GM19035 (cell line): ENCODE measurements at regions not wholly inside any gene's neighbourhood (a gene's known extent, or its start where the extent isn't known, plus 50 kb on each side); places are given as distances from the start of the nearest gene placed in this dataset.
"Not testable (repeated sequence)": the region's sequence is repeated elsewhere in the genome, so short reads cannot be mapped to it uniquely, and the experiment has no call there.

ENCODE experiments used
- ATAC-seq: cut with Tn5 transposase; IDR thresholded peaks from one replicate; pipeline ENCODE4 v1.9.1; 2021; ENCODE audit not compliant: unreplicated experiment

DNA sequence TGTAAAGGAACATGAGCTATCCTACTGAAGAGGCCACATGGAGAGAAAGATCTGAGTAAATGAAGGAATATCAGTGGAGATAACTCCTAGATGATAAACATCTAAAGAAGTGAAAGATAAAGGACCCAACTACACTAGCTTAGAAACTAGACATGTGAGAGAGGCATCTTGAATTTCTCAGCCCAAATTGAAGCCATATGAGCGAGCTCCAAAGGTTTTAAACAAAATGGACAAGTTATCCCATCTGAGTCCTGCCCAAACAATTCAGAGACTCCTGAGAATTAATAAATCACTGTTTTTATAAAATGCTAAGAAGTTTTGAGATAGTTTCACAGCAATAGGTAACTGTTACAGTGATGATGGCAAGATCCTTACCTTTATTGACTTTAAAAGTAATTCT lies 438.9 kb downstream of the NAV3 start:
- ATAC-seq: no peak

DNA sequence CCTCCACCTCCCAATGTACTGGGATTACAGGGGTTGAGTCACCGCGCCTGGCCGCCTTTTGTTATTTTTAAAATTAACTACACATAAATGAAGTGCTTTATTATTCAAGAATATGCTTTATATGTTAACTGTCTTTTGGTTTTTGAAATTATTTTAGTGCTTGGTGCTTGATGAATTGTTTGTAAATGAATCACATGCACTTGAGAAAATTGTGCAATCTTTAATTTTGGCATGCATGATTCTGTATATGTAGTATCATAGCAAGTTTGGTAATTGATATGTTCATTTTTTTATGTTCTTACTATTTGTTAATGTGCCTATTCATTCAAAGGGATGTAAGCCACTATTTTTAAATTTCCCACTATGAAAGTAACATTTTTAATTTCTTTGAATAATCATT lies 440.9 kb downstream of the NAV3 start:
- ATAC-seq: no peak

DNA sequence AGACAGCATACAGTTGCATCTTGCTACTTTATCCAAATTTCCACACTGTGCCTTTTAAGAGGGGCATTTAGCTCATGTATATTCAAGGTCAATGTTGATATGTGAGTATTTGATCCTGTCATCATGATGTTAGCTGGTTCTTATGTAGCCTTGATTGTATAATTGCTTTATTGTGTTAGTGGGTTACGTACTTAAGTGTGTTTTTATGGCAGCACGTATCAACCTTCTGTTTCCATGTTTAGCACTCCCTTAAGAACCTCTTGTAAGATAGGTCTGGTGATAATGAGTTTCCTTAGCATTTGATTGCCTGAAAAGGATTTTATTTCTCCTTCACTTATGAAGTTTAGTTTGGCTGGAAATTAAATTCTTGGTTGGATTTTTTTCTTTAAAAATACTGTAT lies 445.2 kb downstream of the NAV3 start:
- ATAC-seq: no peak

DNA sequence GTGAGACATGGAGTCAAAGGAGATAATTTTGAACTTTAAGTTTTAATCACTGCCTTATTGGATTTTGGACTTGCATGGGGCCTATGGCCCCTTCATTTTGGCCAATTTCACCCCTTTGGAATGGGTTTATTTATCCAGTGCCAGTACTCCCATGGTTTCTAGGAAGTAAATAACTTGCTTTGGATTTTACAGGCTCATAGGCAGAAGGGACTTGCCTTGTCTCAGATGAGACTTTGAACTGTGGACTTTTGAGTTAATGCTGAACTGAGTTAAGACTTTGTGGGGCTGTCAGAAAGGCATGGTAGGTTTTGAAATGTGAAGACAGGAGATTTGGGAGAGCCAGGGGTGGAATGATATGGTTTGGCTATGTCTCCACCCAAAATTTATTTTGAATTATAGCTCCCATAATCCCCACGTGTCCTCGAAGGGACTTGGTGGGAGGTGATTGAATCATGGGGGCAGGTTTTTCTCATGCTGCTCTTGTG lies 448.1 kb downstream of the NAV3 start:
- no peak for ATAC-seq

DNA sequence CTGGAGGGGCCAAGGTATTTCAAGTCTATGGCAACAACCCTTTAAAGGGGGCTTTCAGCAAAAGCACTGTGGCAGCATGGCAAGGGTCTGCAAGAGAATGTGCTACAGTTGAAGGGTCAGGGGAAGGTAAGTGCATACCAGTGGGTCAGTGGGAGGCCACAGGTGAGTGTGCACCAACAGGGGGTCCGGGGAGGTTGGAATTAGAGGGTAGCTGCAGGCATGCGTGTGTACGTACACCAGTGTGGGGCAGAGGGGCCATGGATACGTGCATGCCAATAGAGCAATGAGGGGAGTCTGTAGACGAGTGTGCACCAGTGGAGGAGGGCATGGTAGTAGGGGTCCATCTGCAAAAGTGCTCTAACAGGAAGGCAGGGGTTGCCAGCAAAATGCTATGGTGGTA lies 448.9 kb downstream of the NAV3 start:
- no peak for ATAC-seq

DNA sequence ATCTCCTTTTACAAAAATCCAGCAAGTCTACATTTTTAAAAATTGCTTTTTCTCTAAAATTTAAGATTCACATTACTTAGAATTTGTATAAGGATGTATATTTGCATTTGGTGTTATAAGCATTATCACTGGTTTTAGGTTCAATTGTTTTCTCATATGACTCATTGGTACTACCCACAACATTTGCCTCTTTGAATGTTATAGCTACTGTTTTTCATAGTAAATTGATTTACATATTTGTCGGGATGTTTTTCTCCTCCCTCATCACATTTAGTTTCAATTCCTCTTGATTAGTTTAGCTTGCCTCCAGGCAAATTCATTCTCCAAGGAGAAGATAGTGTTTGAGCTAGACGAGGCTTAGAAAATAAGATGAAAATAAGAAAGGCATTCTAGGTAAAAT lies 450.4 kb downstream of the NAV3 start:
- not testable (repeated sequence) for ATAC-seq

DNA sequence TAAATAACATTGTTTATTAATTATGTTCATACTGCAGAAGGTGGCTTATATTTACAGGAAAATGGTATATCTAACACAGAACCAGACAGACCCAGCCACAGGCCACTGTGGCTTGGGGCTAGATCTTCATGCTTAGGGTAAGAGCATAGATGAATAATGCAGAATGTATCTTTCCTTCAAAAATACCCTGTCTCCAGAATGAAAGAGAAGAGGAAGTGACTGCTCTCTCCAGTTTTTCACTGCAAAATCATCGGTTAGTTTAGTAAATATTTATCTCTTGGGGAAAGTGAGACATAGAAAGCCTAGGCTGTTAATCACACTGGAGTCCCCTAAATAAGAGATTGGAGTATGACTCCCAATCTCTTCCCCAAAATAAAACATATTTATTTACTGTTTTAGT lies 453.7 kb downstream of the NAV3 start:
- no peak for ATAC-seq

DNA sequence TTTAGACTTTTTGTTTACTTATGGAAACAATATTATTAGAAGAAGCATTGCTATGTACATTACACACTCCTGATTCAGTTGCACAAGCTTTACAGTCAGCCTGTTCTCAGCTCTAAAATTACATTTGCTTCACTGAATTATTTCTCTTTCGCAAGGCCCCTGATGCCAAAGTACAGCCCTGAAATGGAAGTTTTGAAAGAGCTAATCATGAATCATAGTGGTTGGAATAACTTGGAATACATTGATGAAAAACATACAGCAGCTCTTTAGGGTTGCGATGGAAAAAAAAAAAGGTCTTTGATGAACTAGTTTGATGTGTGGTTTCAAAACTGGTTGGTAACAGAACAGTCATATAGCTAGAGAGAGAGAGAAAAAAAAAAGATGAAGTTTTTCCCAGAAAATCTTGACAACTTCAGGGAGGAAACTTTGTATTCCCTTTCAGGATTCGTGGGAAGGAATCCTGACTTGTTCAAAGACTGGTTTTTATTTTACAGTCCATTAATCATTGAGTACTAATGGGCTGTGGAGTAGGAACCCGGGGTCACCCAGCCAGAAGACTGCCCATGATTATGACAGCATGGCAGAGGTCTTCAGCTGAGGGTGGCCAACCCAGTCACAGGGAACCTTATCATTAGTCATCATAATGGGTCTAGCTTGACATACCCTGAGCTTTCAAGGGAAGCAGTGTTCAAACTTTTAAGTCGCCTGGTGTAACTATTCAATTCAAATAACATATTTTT lies 460.1 kb downstream of the NAV3 start:
- ATAC-seq: no peak

DNA sequence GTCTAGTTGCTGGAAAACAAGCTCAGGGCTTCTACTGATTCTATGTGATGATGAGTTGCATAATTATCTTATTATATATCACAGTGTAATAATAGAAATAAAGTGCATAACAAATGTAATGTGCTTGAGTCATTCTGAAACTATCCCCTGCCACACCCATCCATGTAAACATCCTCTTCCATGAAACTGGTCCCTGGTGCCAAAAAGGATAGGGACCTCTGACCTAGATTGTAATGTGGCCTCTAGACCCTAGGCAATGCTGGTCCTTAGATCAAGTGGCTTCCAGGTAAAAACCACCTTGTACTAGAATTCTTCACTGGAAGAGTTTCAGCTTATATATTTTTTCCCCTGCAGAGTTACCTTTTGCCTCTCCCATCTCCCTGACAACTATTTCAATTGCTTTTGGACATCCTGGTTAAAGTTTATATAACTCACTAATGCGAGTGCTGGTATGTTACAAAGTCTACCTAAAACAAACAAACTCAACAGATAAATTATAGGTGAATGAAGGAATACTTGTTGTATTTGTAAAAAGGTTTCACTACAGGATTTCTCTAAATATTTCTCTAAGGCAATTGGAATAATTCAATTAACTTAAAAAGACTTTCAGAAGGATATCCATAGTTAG lies 462.5 kb downstream of the NAV3 start:
- no peak for ATAC-seq

DNA sequence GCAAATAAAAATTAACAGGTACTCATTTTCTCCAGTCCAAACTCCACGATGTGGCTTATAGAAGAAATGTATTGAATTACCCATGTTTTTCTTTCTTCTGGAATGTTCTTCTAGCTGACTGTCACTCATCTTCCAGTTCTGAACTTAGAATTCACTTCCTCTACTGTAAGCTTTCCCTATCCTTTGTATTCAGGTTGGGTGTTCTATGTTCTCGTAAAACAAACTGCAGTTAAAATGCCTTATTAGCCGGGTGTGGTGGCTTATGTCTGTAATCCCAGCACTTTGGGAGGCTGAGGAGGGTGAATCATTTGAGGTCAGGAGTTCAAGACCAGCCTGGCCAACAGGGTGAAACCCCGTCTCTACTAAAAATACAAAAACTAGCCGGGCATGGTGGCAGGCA lies 470.6 kb downstream of the NAV3 start:
- ATAC-seq: not testable (repeated sequence)

DNA sequence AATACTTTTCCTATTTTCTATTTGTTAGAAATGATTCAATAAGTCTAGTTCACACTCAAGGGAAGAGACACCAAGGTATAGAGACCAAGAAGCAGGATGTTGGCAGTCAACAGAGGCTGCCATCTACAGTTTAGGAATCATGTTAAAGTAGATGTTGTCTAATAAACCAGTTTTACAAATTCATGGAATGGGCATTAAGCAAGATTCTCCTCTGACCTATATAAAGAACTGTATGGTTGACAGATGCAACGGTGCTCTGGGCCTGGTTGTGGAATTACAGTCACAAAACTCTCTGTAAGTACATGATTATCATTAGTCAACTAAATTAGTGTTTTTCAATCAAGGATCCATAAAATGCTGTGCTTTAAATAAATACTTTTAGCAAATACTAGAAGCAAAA lies 475.1 kb downstream of the NAV3 start:
- no peak for ATAC-seq

DNA sequence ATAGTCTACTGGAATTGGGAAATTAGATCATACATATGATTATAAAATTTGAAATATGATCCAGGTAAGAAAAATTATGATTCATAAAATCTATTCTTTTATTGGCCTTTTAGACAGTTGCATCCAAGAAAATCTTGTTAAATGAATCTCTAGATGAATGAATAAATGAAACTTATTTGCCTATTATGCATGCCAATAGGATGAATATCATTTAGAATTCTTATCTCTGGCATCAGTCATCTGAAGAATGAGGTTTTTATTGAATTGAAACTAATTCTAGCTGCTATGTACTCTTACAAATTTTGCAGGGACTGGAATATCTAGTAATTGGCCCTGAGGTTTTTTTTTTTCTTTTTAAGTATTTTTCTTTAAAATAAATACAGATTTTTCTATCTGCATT lies 475.5 kb downstream of the NAV3 start:
- no peak for ATAC-seq

DNA sequence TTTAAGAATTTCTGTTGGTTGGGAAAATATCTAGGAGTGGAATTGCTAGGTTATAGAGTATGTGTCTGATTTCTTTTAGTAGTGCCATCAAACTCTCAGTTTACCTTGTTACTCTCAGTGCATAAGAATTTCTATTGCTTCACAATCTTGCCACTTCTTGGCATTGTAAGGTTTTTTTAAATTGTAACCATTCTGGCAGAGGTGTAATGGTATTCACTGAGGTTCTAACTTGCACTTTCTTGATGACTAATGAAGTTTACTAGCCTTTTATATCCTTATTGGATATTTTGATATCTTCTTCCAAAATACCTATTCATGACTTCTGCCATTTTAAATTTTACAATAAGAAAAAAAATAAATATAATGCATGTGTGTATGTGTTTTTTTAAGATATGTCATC lies 478.0 kb downstream of the NAV3 start:
- ATAC-seq: no peak

DNA sequence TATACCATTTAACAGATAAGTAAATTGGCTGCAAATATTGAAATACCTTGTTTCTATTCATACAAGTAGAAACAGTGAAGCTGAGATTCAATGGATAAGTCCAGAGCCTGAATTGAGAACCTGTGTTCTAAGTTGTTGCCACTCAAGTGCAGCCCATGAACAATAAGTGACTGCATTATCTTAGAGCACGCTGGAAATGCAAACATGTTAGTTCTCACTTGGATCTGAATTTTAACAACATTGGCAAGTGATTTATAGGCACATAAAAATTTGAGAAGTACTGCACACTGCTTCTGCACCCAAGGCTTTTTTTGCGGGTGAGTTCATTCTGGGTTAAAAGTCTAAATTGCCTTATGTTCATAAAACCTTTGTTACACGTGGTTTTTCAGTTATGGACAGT lies 484.3 kb downstream of the NAV3 start:
- ATAC-seq: no peak

DNA sequence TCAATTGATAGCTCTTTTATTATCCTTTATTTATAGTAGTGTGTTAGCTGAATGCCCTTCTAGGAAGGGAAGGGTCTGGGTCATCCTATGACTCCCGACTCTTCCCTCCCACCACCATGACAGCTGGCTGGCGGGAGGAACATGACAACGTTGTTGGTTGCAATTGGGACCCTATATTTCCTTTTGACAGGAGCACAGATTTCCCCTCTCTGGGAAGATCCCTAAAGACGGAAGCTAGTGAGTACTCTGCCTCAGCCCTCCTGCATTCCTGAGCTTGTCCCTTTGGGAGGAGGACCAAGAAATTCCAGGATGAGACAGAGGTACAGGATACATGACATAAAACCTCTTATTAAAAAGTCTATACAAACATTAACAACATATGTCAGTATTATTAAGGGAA lies 485.4 kb downstream of the NAV3 start:
- no peak for ATAC-seq

DNA sequence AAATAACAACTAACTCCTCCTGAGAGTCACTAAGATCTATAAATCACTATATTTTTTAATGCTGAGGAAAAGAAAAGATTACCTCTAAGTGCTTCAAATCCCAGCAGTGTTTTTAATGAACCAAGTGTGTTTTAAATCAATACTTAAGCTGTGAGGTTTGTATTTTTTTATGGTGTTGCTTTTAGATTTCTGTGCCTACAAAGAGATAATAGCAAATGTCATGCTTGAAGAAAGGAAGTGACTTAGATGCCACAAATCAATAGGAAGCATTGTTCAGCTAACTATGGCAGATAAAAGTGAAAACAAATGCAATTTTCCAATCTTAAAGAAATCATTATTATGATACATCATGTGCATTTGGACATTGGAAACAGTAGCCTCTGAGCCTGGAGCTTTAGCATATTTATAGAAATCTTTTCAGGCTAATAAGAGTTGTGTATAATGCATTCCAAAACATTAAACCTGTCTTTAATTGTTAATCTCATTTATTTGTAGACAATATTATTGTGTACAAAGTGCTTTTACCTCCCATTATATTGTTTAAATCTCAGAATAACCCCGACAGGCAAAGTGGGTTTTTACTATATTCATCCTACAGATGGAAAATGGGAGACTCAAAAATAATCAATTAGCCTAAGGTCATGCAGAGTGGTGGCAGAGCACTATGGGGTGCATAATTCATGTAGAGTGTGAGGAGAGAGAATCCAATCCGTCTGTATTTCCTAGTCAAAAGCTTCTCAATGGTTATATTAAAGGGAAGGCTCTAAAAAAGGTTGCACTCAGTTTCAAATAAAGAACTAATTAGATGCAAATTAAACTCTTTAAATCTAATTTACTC lies 486.2 kb downstream of the NAV3 start:
- ATAC-seq: no peak

DNA sequence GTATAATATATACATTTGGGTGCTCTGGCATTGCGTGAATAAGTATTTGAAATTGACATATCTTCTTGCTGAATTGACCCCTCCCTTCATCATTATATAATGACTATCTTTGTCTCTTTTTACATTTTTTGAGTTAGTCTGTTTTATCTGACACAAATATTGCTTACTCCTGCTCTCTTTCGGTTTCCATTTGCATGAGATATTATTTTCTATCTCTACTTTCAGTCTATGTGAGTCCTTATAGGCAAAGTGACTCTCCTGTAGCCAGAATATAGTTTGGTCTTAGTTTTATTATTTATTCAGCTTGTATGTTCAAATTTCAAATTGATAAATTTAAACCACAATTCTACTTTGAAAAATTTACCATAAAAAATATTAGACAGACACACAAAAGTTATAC lies 491.0 kb downstream of the NAV3 start:
- ATAC-seq: no peak

DNA sequence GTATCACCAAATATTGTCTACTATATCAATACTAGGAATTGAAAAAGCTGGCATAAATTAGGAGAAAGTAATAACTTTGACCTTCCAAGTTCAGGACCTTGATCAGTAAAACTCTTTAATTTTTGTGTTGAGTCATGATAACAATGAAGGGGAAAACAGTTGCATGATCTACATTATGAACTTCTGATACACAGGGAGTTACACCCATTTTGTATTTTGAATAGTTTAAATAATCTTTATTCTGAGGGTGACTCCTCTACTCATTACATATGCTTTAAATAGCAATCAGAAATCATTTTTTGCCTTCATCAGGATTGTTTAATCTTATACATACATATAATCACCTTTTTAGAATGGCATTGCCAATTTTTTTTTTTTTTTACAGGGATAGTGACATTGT lies 492.5 kb downstream of the NAV3 start:
- ATAC-seq: no peak

DNA sequence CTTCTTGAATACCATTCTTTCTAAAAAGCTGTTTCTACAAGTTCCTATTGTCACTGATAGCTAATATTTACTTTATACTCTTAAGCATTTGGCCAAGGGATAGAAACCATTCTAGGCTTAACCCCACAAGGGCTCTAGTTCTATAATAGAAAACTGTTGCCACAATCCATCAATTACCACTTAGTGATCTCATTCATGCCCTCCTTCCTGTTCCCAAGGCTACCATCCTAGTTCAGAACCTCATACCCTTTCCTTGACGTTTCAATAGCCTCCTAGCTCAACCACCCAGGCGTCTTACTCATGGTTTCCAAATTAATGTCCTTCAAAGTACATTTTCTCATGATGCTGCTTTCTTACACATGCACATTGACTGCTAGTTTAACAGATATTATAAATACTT lies 493.5 kb downstream of the NAV3 start:
- no peak for ATAC-seq

DNA sequence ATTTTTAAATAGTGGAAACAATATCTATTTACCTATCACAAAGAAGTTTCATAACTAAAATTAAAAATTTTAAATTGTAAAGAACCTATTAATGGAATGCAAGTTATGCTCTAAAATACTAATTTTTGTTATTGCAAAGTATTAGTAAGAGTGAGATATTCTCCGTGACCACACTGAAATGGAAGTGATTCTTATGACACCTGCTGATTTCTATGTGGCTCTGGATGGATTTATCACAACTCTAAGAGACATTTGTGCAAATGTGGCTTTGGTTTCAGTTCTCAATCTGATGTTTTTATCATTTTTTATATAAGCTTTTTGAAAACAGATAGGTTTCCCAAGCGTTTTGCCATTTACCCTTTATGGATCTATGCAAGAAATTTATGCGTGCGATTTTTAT lies 497.8 kb downstream of the NAV3 start:
- no peak for ATAC-seq

DNA sequence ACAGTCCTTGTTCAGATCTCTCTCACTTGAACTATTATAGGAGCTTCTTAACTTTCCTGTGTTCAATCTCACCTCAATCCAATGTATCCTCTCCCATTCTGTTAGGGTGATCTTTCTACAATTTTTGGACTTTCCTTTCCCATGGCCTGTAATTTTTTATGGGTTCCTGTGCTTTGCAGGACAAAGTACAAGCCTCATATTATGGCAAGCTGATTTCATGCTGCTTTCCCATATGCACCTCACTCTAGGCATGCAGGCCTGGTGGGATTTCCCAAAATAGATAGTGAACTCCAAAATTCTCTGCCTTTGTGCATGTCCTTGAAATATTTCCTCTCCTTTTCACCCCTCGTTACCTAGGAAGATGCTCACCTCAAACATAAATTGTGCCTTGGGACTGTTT lies 499.4 kb downstream of the NAV3 start:
- ATAC-seq: no peak

DNA sequence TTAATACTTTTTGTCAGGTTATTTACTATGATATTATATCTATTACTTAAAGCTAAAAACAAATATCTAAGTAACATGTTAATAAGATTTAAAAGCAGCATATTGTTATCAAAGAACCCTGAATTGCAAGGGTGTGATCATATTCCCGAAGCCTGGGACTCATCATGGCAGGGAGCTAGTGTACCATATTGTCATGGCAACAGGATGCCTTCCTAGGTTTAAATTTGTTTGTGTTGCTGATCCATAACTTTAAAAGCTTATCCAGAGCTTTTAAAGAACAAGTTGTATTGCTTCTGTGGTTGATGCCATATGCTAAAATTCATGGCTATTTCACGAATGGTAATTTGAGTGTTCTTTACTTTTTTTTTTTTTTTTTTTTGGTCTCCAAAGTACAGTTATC lies 500.5 kb downstream of the NAV3 start:
- no peak for ATAC-seq
